IMR-90 (cell line): ENCODE measurements at regions not wholly inside any gene's neighbourhood (a gene's known extent, or its start where the extent isn't known, plus 50 kb on each side); places are given as distances from the start of the nearest gene placed in this dataset.

Experiments used
- CEBPB ChIP-seq: IDR thresholded peaks from 2 replicates; pipeline ENCODE4 v1.6.1; 2012; ENCODE audit warnings: low read depth, low read length, improper control_type of control experiment
- CTCF ChIP-seq: conservative IDR thresholded peaks from 2 replicates; pipeline ENCODE4 v1.5.1; 2012; ENCODE audit warnings: mild to moderate bottlenecking, low read depth, low read length, improper control_type of control experiment
- ELK1 ChIP-seq: fragments of 150-350 bp; IDR thresholded peaks from 2 replicates; pipeline ENCODE4 v1.6.1; 2016; ENCODE audit warnings: low read depth, mild to moderate bottlenecking, low read length, moderate library complexity, borderline replicate concordance
- FOS ChIP-seq: fragments of 150-350 bp; IDR thresholded peaks from 2 replicates; pipeline ENCODE4 v1.6.1; 2016; ENCODE audit warnings: low read depth, low read length
- POLR2A ChIP-seq: IDR thresholded peaks from 2 replicates; pipeline ENCODE4 v1.6.1; 2012; ENCODE audit warnings: mild to moderate bottlenecking, low read depth, low read length
- RAD21 ChIP-seq: IDR thresholded peaks from 2 replicates; pipeline ENCODE4 v1.6.1; 2012; ENCODE audit warnings: low read length, improper control_type of control experiment
- RCOR1 ChIP-seq: IDR thresholded peaks from 2 replicates; pipeline ENCODE4 v1.6.1; 2012; ENCODE audit warnings: mild to moderate bottlenecking, low read length, improper control_type of control experiment; ENCODE audit not compliant: insufficient replicate concordance
- RFX5 ChIP-seq: IDR thresholded peaks from 2 replicates; pipeline ENCODE4 v1.8.0; 2012; ENCODE audit warnings: low read depth, mild to moderate bottlenecking, low read length, moderate library complexity
- SMC3 ChIP-seq: fragments of 150-350 bp; IDR thresholded peaks from 2 replicates; pipeline ENCODE4 v1.6.1; 2016; ENCODE audit warnings: low read depth, mild to moderate bottlenecking, antibody characterized with exemption, low read length, moderate library complexity
- USF2 ChIP-seq: fragments of 150-350 bp; IDR thresholded peaks from 2 replicates; pipeline ENCODE4 v1.6.1; 2017; ENCODE audit warnings: mild to moderate bottlenecking, antibody characterized with exemption, low read length, low read depth

GRCh38 chr18:73777356-73778031, 370.1 kb downstream of the FBXO15 start:
- no peak for TF ChIP-seq CTCF
- TF ChIP-seq USF2: no peak
- TF ChIP-seq POLR2A: no peak
- no peak for TF ChIP-seq RFX5
- TF ChIP-seq FOS: no peak
- TF ChIP-seq CEBPB: no peak
- no peak for TF ChIP-seq ELK1
- TF ChIP-seq SMC3: no peak
- TF ChIP-seq RAD21: no peak
- TF ChIP-seq RCOR1: no peak
